AG10803 (cell line): ENCODE measurements at regions not wholly inside any gene's neighbourhood (a gene's known extent, or its start where the extent isn't known, plus 50 kb on each side); places are given as distances from the start of the nearest gene placed in this dataset.

Experiments
- DNase-seq: peaks from one replicate; pipeline ENCODE4 v3.0.0; 2010; ENCODE audit warnings: low read depth
- H3K4me3 ChIP-seq: 2 replicates; pipeline ENCODE4 v1.5.1; 2011; ENCODE audit warnings: mild to moderate bottlenecking, low read length, control low read depth
- CTCF ChIP-seq: conservative IDR thresholded peaks from 2 replicates; pipeline ENCODE4 v1.5.1; 2011; ENCODE audit warnings: mild to moderate bottlenecking, low read length, control low read depth, inconsistent platforms

- H3K4me3 ChIP-seq, result no peak overlapping the region
- DNase-seq, result no peak
- no peak for TF ChIP-seq CTCF
These were observed 429.9 kb downstream of the SPRY2 start for GRCh38 chr13:79910875-79911540.

- no peak for TF ChIP-seq CTCF
- no peak for DNase-seq
- no peak overlapping the region for H3K4me3 ChIP-seq
These were observed 428.7 kb downstream of the NDFIP2 start for GRCh38 chr13:79909644-79910043.

- H3K4me3 ChIP-seq, result no peak overlapping the region
- no peak for DNase-seq
- TF ChIP-seq CTCF, result no peak
These were observed 427.4 kb downstream of the NDFIP2 start for GRCh38 chr13:79908381-79908780.

GRCh38 chr13:79907527-79907926 is 426.6 kb downstream of the NDFIP2 start:
- no peak overlapping the region for H3K4me3 ChIP-seq
- no peak for DNase-seq
- TF ChIP-seq CTCF, result no peak

- no peak for DNase-seq
- H3K4me3 ChIP-seq, result no peak overlapping the region
- no peak for TF ChIP-seq CTCF
These were observed 425.4 kb downstream of the NDFIP2 start for GRCh38 chr13:79906345-79906744.

GRCh38 chr13:79905018-79905417 is 424.1 kb downstream of the NDFIP2 start:
- TF ChIP-seq CTCF, result no peak
- H3K4me3 ChIP-seq, result no peak overlapping the region
- DNase-seq, result no peak

- DNase-seq, result no peak
- H3K4me3 ChIP-seq, result no peak overlapping the region
- TF ChIP-seq CTCF, result no peak
These were observed 423.6 kb downstream of the NDFIP2 start for GRCh38 chr13:79904581-79904980.
